IPS-18a (cell line): ENCODE measurements at regions not wholly inside any gene's neighbourhood (a gene's known extent, or its start where the extent isn't known, plus 50 kb on each side); places are given as distances from the start of the nearest gene placed in this dataset.

ENCODE experiments used
- H3K27ac ChIP-seq: one replicate; pipeline ENCODE4 v1.5.1; 2013; ENCODE audit warnings: low read length
- H3K27me3 ChIP-seq: one replicate; pipeline ENCODE4 v1.6.1; 2013; ENCODE audit warnings: mild to moderate bottlenecking, low read length; ENCODE audit not compliant: control insufficient read depth, insufficient read depth
- H3K36me3 ChIP-seq: one replicate; pipeline ENCODE4 v1.6.1; 2013; ENCODE audit warnings: low read depth, low read length; ENCODE audit not compliant: control insufficient read depth
- H3K4me1 ChIP-seq: one replicate; pipeline ENCODE4 v1.6.1; 2013; ENCODE audit warnings: low read depth, low read length; ENCODE audit not compliant: control insufficient read depth
- H3K4me3 ChIP-seq: one replicate; pipeline ENCODE4 v1.5.1; 2013; ENCODE audit warnings: low read length
- H3K9ac ChIP-seq: one replicate; pipeline ENCODE4 v1.6.1; 2013; ENCODE audit warnings: mild to moderate bottlenecking, low read length, moderate library complexity
- H3K9me3 ChIP-seq: one replicate; pipeline ENCODE4 v1.6.1; 2013; ENCODE audit warnings: low read depth, low read length; ENCODE audit not compliant: control insufficient read depth

GRCh38 chr3:144148356-144148755, 176.7 kb downstream of the DIPK2A start:
- Histone ChIP-seq H3K27me3 (no peaks in the 10 kb centered on the region), H3K4me1 (no peaks in the 10 kb centered on the region), H3K4me3 (no peak overlapping the region), H3K9ac (no peak overlapping the region), H3K36me3 (no peaks in the 10 kb centered on the region), H3K9me3 (no peaks in the 10 kb centered on the region), H3K27ac (no peak overlapping the region)

- H3K4me3 ChIP-seq = no peak overlapping the region
- H3K36me3 ChIP-seq = no peaks in the 10 kb centered on the region
- no peaks in the 10 kb centered on the region for H3K4me1 ChIP-seq
- H3K27ac ChIP-seq = no peak overlapping the region
- H3K27me3 ChIP-seq = no peaks in the 10 kb centered on the region
- H3K9me3 ChIP-seq = no peaks in the 10 kb centered on the region
- H3K9ac ChIP-seq = no peak overlapping the region
These were observed 180.4 kb downstream of the DIPK2A start for GRCh38 chr3:144151983-144152382.

- no peaks in the 10 kb centered on the region for H3K36me3 ChIP-seq
- H3K4me1 ChIP-seq = no peaks in the 10 kb centered on the region
- H3K9me3 ChIP-seq = peaks cover 8% of the 10 kb centered on the region
- no peak overlapping the region for H3K9ac ChIP-seq
- no peak overlapping the region for H3K4me3 ChIP-seq
- H3K27me3 ChIP-seq = no peaks in the 10 kb centered on the region
- no peak overlapping the region for H3K27ac ChIP-seq
These were observed 189.0 kb downstream of the DIPK2A start for GRCh38 chr3:144160627-144161026.

GRCh38 chr3:144162042-144162441, 190.4 kb downstream of the DIPK2A start:
- Histone ChIP-seq H3K27ac (no peak overlapping the region), H3K4me1 (no peaks in the 10 kb centered on the region), H3K4me3 (no peak overlapping the region), H3K9me3 (peaks cover 8% of the 10 kb centered on the region), H3K27me3 (no peaks in the 10 kb centered on the region), H3K36me3 (no peaks in the 10 kb centered on the region), H3K9ac (no peak overlapping the region)

- Histone ChIP-seq H3K36me3 (no peaks in the 10 kb centered on the region), H3K4me3 (no peak overlapping the region), H3K4me1 (no peaks in the 10 kb centered on the region), H3K9ac (no peak overlapping the region), H3K9me3 (peaks cover 6% of the 10 kb centered on the region), H3K27me3 (no peaks in the 10 kb centered on the region), H3K27ac (no peak overlapping the region)
These were observed 192.7 kb downstream of the DIPK2A start for GRCh38 chr3:144164352-144164751.

GRCh38 chr3:144165482-144165881, 193.9 kb downstream of the DIPK2A start:
- H3K4me1 ChIP-seq = no peaks in the 10 kb centered on the region
- H3K36me3 ChIP-seq = no peaks in the 10 kb centered on the region
- no peak overlapping the region for H3K9ac ChIP-seq
- H3K9me3 ChIP-seq = no peaks in the 10 kb centered on the region
- no peak overlapping the region for H3K27ac ChIP-seq
- no peak overlapping the region for H3K4me3 ChIP-seq
- H3K27me3 ChIP-seq = no peaks in the 10 kb centered on the region

GRCh38 chr3:144167634-144168033, 196.0 kb downstream of the DIPK2A start:
- H3K9me3 ChIP-seq = no peaks in the 10 kb centered on the region
- no peaks in the 10 kb centered on the region for H3K36me3 ChIP-seq
- H3K4me3 ChIP-seq = no peak overlapping the region
- no peaks in the 10 kb centered on the region for H3K4me1 ChIP-seq
- no peak overlapping the region for H3K9ac ChIP-seq
- no peaks in the 10 kb centered on the region for H3K27me3 ChIP-seq
- H3K27ac ChIP-seq = no peak overlapping the region

- no peaks in the 10 kb centered on the region for H3K27me3 ChIP-seq
- no peaks in the 10 kb centered on the region for H3K9me3 ChIP-seq
- H3K4me3 ChIP-seq = no peak overlapping the region
- no peaks in the 10 kb centered on the region for H3K4me1 ChIP-seq
- H3K36me3 ChIP-seq = no peaks in the 10 kb centered on the region
- H3K27ac ChIP-seq = no peak overlapping the region
- H3K9ac ChIP-seq = no peak overlapping the region
These were observed 201.9 kb downstream of the DIPK2A start for GRCh38 chr3:144173491-144173890.

GRCh38 chr3:144175644-144176425, 204.2 kb downstream of the DIPK2A start:
- Histone ChIP-seq H3K27me3 (no peaks in the 10 kb centered on the region), H3K36me3 (no peaks in the 10 kb centered on the region), H3K4me3 (no peak overlapping the region), H3K4me1 (no peaks in the 10 kb centered on the region), H3K9me3 (no peaks in the 10 kb centered on the region), H3K9ac (no peak overlapping the region), H3K27ac (no peak overlapping the region)

GRCh38 chr3:144177649-144178048, 206.0 kb downstream of the DIPK2A start:
- Histone ChIP-seq H3K4me1 (no peaks in the 10 kb centered on the region), H3K4me3 (no peak overlapping the region), H3K9ac (no peak overlapping the region), H3K27ac (no peak overlapping the region), H3K9me3 (no peaks in the 10 kb centered on the region), H3K36me3 (no peaks in the 10 kb centered on the region), H3K27me3 (no peaks in the 10 kb centered on the region)

GRCh38 chr3:144178607-144179006, 207.0 kb downstream of the DIPK2A start:
- H3K27me3 ChIP-seq = no peaks in the 10 kb centered on the region
- no peak overlapping the region for H3K27ac ChIP-seq
- no peak overlapping the region for H3K4me3 ChIP-seq
- H3K9me3 ChIP-seq = no peaks in the 10 kb centered on the region
- no peaks in the 10 kb centered on the region for H3K4me1 ChIP-seq
- no peaks in the 10 kb centered on the region for H3K36me3 ChIP-seq
- no peak overlapping the region for H3K9ac ChIP-seq

GRCh38 chr3:144181062-144181461, 209.4 kb downstream of the DIPK2A start:
- no peaks in the 10 kb centered on the region for H3K27me3 ChIP-seq
- no peaks in the 10 kb centered on the region for H3K9me3 ChIP-seq
- no peak overlapping the region for H3K4me3 ChIP-seq
- no peaks in the 10 kb centered on the region for H3K36me3 ChIP-seq
- H3K4me1 ChIP-seq = no peaks in the 10 kb centered on the region
- H3K9ac ChIP-seq = no peak overlapping the region
- no peak overlapping the region for H3K27ac ChIP-seq
